ENCODE measurements at regions not wholly inside any gene's neighbourhood (a gene's known extent, or its start where the extent isn't known, plus 50 kb on each side); places are given as distances from the start of the nearest gene placed in this dataset.

- no peak overlapping the region for H2BK5ac ChIP-seq (ENCODE audit: low read depth, low read length, poor library complexity, severe bottlenecking)
- H4K91ac ChIP-seq (ENCODE audit: low read length), result no peak overlapping the region
- H3K18ac ChIP-seq (ENCODE audit: low read depth in 1 of 2, low read length in 2 of 2), result no peak overlapping the region
These were observed 200.7 kb upstream of the NSMCE3 start for GRCh38 chr15:29470311-29470710.

GRCh38 chr15:29468899-29469298 is 199.3 kb upstream of the NSMCE3 start:
- H3K79me1 ChIP-seq (replicated peaks; ENCODE audit: low read length, poor library complexity, severe bottlenecking), result no peaks in the 10 kb centered on the region
- H2BK5ac ChIP-seq (ENCODE audit: low read depth, low read length, poor library complexity, severe bottlenecking), result no peak overlapping the region
- no peak overlapping the region for H2AFZ ChIP-seq (ENCODE audit: low read depth, low read length)
- 75% methylated on average over 10 of the region's 10 CpGs for WGBS
- DNase-seq, result no peak
- H2AK5ac ChIP-seq (ENCODE audit: low read length, severe bottlenecking), result no peak overlapping the region
- no peak overlapping the region for H3K14ac ChIP-seq (ENCODE audit: low read length in 2 of 2)
- H2BK15ac ChIP-seq (ENCODE audit: low read depth, poor library complexity, severe bottlenecking), result no peak overlapping the region
- H3K36me3 ChIP-seq (ENCODE audit: control insufficient read depth in 1 of 2, insufficient read depth in 2 of 2, low read depth in 1 of 2, low read length in 2 of 2), result no peaks in the 10 kb centered on the region
- H3K4me2 ChIP-seq (ENCODE audit: low read length, poor library complexity, severe bottlenecking), result no peak overlapping the region
- no peaks in the 10 kb centered on the region for H3K4me1 ChIP-seq (ENCODE audit: control insufficient read depth, insufficient read depth, low read depth, low read length)
- no peak overlapping the region for H3K23ac ChIP-seq (ENCODE audit: low read length in 2 of 2)
- H3K9ac ChIP-seq (ENCODE audit: low read length), result no peak overlapping the region
- H3K18ac ChIP-seq (ENCODE audit: low read depth in 1 of 2, low read length in 2 of 2), result no peak overlapping the region
- H4K91ac ChIP-seq (ENCODE audit: low read length), result no peak overlapping the region
- H3K4ac ChIP-seq (ENCODE audit: low read depth in 1 of 2, low read length in 2 of 2), result no peak overlapping the region
- H4K8ac ChIP-seq (ENCODE audit: low read length), result no peak overlapping the region
- H3K27me3 ChIP-seq (ENCODE audit: control insufficient read depth in 1 of 2, insufficient read depth in 1 of 2, low read length in 2 of 2), result peaks cover 0 to 17% of the 10 kb centered on the region in 2 experiments
- H3K9me3 ChIP-seq (ENCODE audit: control insufficient read depth, low read length), result no peaks in the 10 kb centered on the region
- H2BK12ac ChIP-seq (ENCODE audit: low read length in 2 of 2), result no peak overlapping the region
- H2BK120ac ChIP-seq (ENCODE audit: low read depth, low read length), result no peak overlapping the region
- no peak overlapping the region for H3K27ac ChIP-seq (ENCODE audit: low read length, poor library complexity, severe bottlenecking)
- H3K4me3 ChIP-seq (ENCODE audit: insufficient read depth in 1 of 2, low read depth in 1 of 2, low read length in 2 of 2), result no peak overlapping the region

More at GRCh38 chr15:29470311-29470710, 200.7 kb upstream of the NSMCE3 start:
- Histone ChIP-seq H3K79me1 (replicated peaks; ENCODE audit: low read length, poor library complexity, severe bottlenecking) (no peaks in the 10 kb centered on the region), H3K23ac (ENCODE audit: low read length in 2 of 2) (no peak overlapping the region), H4K8ac (ENCODE audit: low read length) (no peak overlapping the region), H3K27me3 (ENCODE audit: control insufficient read depth in 1 of 2, insufficient read depth in 1 of 2, low read length in 2 of 2) (peaks cover 0 to 12% of the 10 kb centered on the region in 2 experiments), H2BK12ac (ENCODE audit: low read length in 2 of 2) (no peak overlapping the region), H3K36me3 (ENCODE audit: control insufficient read depth in 1 of 2, insufficient read depth in 2 of 2, low read depth in 1 of 2, low read length in 2 of 2) (no peaks in the 10 kb centered on the region), H3K4me3 (ENCODE audit: insufficient read depth in 1 of 2, low read depth in 1 of 2, low read length in 2 of 2) (no peak overlapping the region), H3K14ac (ENCODE audit: low read length in 2 of 2) (no peak overlapping the region), H3K27ac (ENCODE audit: low read length, poor library complexity, severe bottlenecking) (no peak overlapping the region), H2BK120ac (ENCODE audit: low read depth, low read length) (no peak overlapping the region), H2BK15ac (ENCODE audit: low read depth, poor library complexity, severe bottlenecking) (no peak overlapping the region), H3K4ac (ENCODE audit: low read depth in 1 of 2, low read length in 2 of 2) (no peak overlapping the region), H3K4me1 (ENCODE audit: control insufficient read depth, insufficient read depth, low read depth, low read length) (no peaks in the 10 kb centered on the region), H3K9ac (ENCODE audit: low read length) (no peak overlapping the region), H3K4me2 (ENCODE audit: low read length, poor library complexity, severe bottlenecking) (no peak overlapping the region), H3K9me3 (ENCODE audit: control insufficient read depth, low read length) (no peaks in the 10 kb centered on the region), H2AFZ (ENCODE audit: low read depth, low read length) (no peak overlapping the region), H2AK5ac (ENCODE audit: low read length, severe bottlenecking) (no peak overlapping the region)
- WGBS, result 84% methylated on average over 14 of the region's 14 CpGs
- no peak for DNase-seq

GRCh38 chr15:29467091-29467490 is 197.5 kb upstream of the NSMCE3 start:
- DNase-seq, result no peak
- no peak overlapping the region for H3K4ac ChIP-seq (ENCODE audit: low read depth in 1 of 2, low read length in 2 of 2)
- H4K8ac ChIP-seq (ENCODE audit: low read length), result no peak overlapping the region
- no peak overlapping the region for H3K9ac ChIP-seq (ENCODE audit: low read length)
- H2AK5ac ChIP-seq (ENCODE audit: low read length, severe bottlenecking), result no peak overlapping the region
- H3K4me1 ChIP-seq (ENCODE audit: control insufficient read depth, insufficient read depth, low read depth, low read length), result no peaks in the 10 kb centered on the region
- peaks cover 0 to 17% of the 10 kb centered on the region in 2 experiments for H3K27me3 ChIP-seq (ENCODE audit: control insufficient read depth in 1 of 2, insufficient read depth in 1 of 2, low read length in 2 of 2)
- H4K91ac ChIP-seq (ENCODE audit: low read length), result no peak overlapping the region
- H3K4me3 ChIP-seq (ENCODE audit: insufficient read depth in 1 of 2, low read depth in 1 of 2, low read length in 2 of 2), result no peak overlapping the region
- no peaks in the 10 kb centered on the region for H3K9me3 ChIP-seq (ENCODE audit: control insufficient read depth, low read length)
- no peak overlapping the region for H2BK15ac ChIP-seq (ENCODE audit: low read depth, poor library complexity, severe bottlenecking)
- H2BK12ac ChIP-seq (ENCODE audit: low read length in 2 of 2), result no peak overlapping the region
- H3K4me2 ChIP-seq (ENCODE audit: low read length, poor library complexity, severe bottlenecking), result no peak overlapping the region
- 74% methylated on average over 4 of the region's 4 CpGs for WGBS
- no peak overlapping the region for H2BK120ac ChIP-seq (ENCODE audit: low read depth, low read length)
- no peak overlapping the region for H2BK5ac ChIP-seq (ENCODE audit: low read depth, low read length, poor library complexity, severe bottlenecking)
- H3K27ac ChIP-seq (ENCODE audit: low read length, poor library complexity, severe bottlenecking), result no peak overlapping the region
- H3K14ac ChIP-seq (ENCODE audit: low read length in 2 of 2), result no peak overlapping the region
- H3K36me3 ChIP-seq (ENCODE audit: control insufficient read depth in 1 of 2, insufficient read depth in 2 of 2, low read depth in 1 of 2, low read length in 2 of 2), result no peaks in the 10 kb centered on the region
- H2AFZ ChIP-seq (ENCODE audit: low read depth, low read length), result no peak overlapping the region
- H3K18ac ChIP-seq (ENCODE audit: low read depth in 1 of 2, low read length in 2 of 2), result no peak overlapping the region
- H3K23ac ChIP-seq (ENCODE audit: low read length in 2 of 2), result no peak overlapping the region
- no peaks in the 10 kb centered on the region for H3K79me1 ChIP-seq (replicated peaks; ENCODE audit: low read length, poor library complexity, severe bottlenecking)

GRCh38 chr15:29466292-29466691 is 196.7 kb upstream of the NSMCE3 start:
- Histone ChIP-seq H3K23ac (ENCODE audit: low read length in 2 of 2) (no peak overlapping the region), H2BK5ac (ENCODE audit: low read depth, low read length, poor library complexity, severe bottlenecking) (no peak overlapping the region), H3K27ac (ENCODE audit: low read length, poor library complexity, severe bottlenecking) (no peak overlapping the region), H3K14ac (ENCODE audit: low read length in 2 of 2) (no peak overlapping the region), H3K4me1 (ENCODE audit: control insufficient read depth, insufficient read depth, low read depth, low read length) (no peaks in the 10 kb centered on the region), H3K79me1 (replicated peaks; ENCODE audit: low read length, poor library complexity, severe bottlenecking) (peaks cover 1% of the 10 kb centered on the region), H2BK15ac (ENCODE audit: low read depth, poor library complexity, severe bottlenecking) (no peak overlapping the region), H3K4ac (ENCODE audit: low read depth in 1 of 2, low read length in 2 of 2) (no peak overlapping the region), H3K36me3 (ENCODE audit: control insufficient read depth in 1 of 2, insufficient read depth in 2 of 2, low read depth in 1 of 2, low read length in 2 of 2) (no peaks in the 10 kb centered on the region), H2BK120ac (ENCODE audit: low read depth, low read length) (no peak overlapping the region), H3K4me3 (ENCODE audit: insufficient read depth in 1 of 2, low read depth in 1 of 2, low read length in 2 of 2) (no peak overlapping the region), H3K18ac (ENCODE audit: low read depth in 1 of 2, low read length in 2 of 2) (no peak overlapping the region), H4K91ac (ENCODE audit: low read length) (no peak overlapping the region), H2BK12ac (ENCODE audit: low read length in 2 of 2) (no peak overlapping the region), H4K8ac (ENCODE audit: low read length) (no peak overlapping the region), H3K9ac (ENCODE audit: low read length) (no peak overlapping the region), H3K27me3 (ENCODE audit: control insufficient read depth in 1 of 2, insufficient read depth in 1 of 2, low read length in 2 of 2) (peaks cover 0 to 17% of the 10 kb centered on the region in 2 experiments), H3K9me3 (ENCODE audit: control insufficient read depth, low read length) (no peaks in the 10 kb centered on the region), H2AK5ac (ENCODE audit: low read length, severe bottlenecking) (no peak overlapping the region), H3K4me2 (ENCODE audit: low read length, poor library complexity, severe bottlenecking) (no peak overlapping the region), H2AFZ (ENCODE audit: low read depth, low read length) (no peak overlapping the region)
- DNase-seq, result no peak
- WGBS, result 72% methylated on average over 4 of the region's 4 CpGs

Measured in mesenchymal stem cell (in vitro differentiated cells and primary cell).